GM12878 (cell line): ENCODE measurements at regions not wholly inside any gene's neighbourhood (a gene's known extent, or its start where the extent isn't known, plus 50 kb on each side); places are given as distances from the start of the nearest gene placed in this dataset.

ENCODE experiments used
- ATAC-seq: fragments of 200-7000 bp; cut with Tn5 transposase; 3 replicates; pipeline ENCODE4 v1.9.1; 2020; ENCODE audit warnings: mild to moderate bottlenecking, moderate library complexity
- BruUV-seq: library from RNA; stranded (reverse); fragments of 400-500 nt; replicated peaks from 2 replicates; lab custom pipeline; 2021; lab: Mats Ljungman, UMichigan
- CTCF ChIA-PET: fragments of 300-600 bp; sonication (Branson Sonifier 250); formaldehyde crosslinking; extraction: SDS; loops from one replicate; lab custom pipeline; 2021; ENCODE audit warnings: inconsistent platforms; lab: Yijun Ruan, JAX
- POLR2A ChIA-PET: fragments of 350-600 bp; formaldehyde crosslinking; extraction: SDS; loops from one replicate; lab custom pipeline; 2021; ENCODE audit warnings: inconsistent platforms; lab: Charles Lee
- RAD21 ChIA-PET: fragments of 300-600 bp; sonication (Branson Sonifier 250); formaldehyde crosslinking; loops from one replicate; lab custom pipeline; 2023; ENCODE audit warnings: antibody characterized with exemption; ENCODE audit not compliant: unreplicated experiment; lab: Charles Lee
- SMC1A ChIA-PET: fragments of 300-600 bp; sonication (Branson Sonifier 250); formaldehyde crosslinking; loops from one replicate; lab custom pipeline; 2023; ENCODE audit not compliant: unreplicated experiment, uncharacterized antibody; lab: Charles Lee
- DNase-seq: peaks from one replicate; pipeline ENCODE4 v3.0.0-alpha.2; 2011; ENCODE audit warnings: low read depth, low spot score
- FAIRE-seq: peaks from 3 replicates; lab custom pipeline; 2011; peaks lifted over from hg19 to GRCh38; lab: Jason Lieb, UNC
- H2AFZ ChIP-seq: 2 replicates; pipeline ENCODE4 v1.6.0; 2011; ENCODE audit warnings: low read depth, low read length, control low read depth; ENCODE audit not compliant: control insufficient read depth
- H3K27ac ChIP-seq: 2 replicates; pipeline ENCODE4 v1.5.1; 2011; ENCODE audit warnings: control low read depth; ENCODE audit not compliant: control insufficient read depth, insufficient read depth
- H3K27me3 ChIP-seq, 2 experiments: replicated peaks in 1 of 2; 2 replicates each; pipeline versions ENCODE4 v1.6.0 to v1.6.1; 2011; ENCODE audit warnings: low read length in 1 of 2; ENCODE audit not compliant: control insufficient read depth in 2 of 2, insufficient read depth in 2 of 2
- H3K36me3 ChIP-seq, 2 experiments: 2 replicates each; pipeline ENCODE4 v1.5.1; 2011; ENCODE audit warnings: low read length in 1 of 2; ENCODE audit not compliant: control insufficient read depth in 2 of 2, insufficient read depth in 2 of 2
- H3K4me1 ChIP-seq: 2 replicates; pipeline ENCODE4 v1.6.1; 2011; ENCODE audit warnings: mild to moderate bottlenecking, low read length, moderate library complexity, mixed read lengths; ENCODE audit not compliant: control insufficient read depth, insufficient read depth
- H3K4me2 ChIP-seq: 2 replicates; pipeline ENCODE4 v1.6.0; 2011; ENCODE audit warnings: control low read depth; ENCODE audit not compliant: control insufficient read depth, insufficient read depth
- H3K4me3 ChIP-seq: fragments of 200-600 bp; sonication (generic); 2 replicates; pipeline ENCODE4 v1.5.1; 2016
- H3K79me2 ChIP-seq: 2 replicates; pipeline ENCODE4 v1.6.0; 2011; ENCODE audit warnings: low read length; ENCODE audit not compliant: control insufficient read depth, insufficient read depth
- H3K9ac ChIP-seq: 2 replicates; pipeline ENCODE4 v1.8.0; 2011; ENCODE audit warnings: low read length, control low read depth, mixed read lengths; ENCODE audit not compliant: control insufficient read depth, insufficient read depth
- H3K9me3 ChIP-seq: replicated peaks from 3 replicates; pipeline ENCODE4 v1.5.1; 2011; ENCODE audit warnings: mild to moderate bottlenecking, low read length; ENCODE audit not compliant: control insufficient read depth, insufficient read depth
- H4K20me1 ChIP-seq: 2 replicates; pipeline ENCODE4 v1.6.0; 2011; ENCODE audit not compliant: control insufficient read depth, insufficient read depth
- ATF7 ChIP-seq: fragments of 450-650 bp; IDR thresholded peaks from 2 replicates; pipeline ENCODE4 v1.6.1; 2016; ENCODE audit warnings: low read depth, mild to moderate bottlenecking
- BCL11A ChIP-seq: IDR thresholded peaks from 2 replicates; pipeline ENCODE4 v1.6.1; 2011; ENCODE audit warnings: low read depth, low read length
- BHLHE40 ChIP-seq, 2 experiments: fragments of 450-650 bp in 1 of 2; IDR thresholded peaks; 2 replicates each; pipeline ENCODE4 v1.6.1; 2011 to 2017; ENCODE audit warnings: low read depth in 2 of 2, borderline replicate concordance in 1 of 2, improper control_type of control experiment in 1 of 2, low read length in 1 of 2, mild to moderate bottlenecking in 1 of 2
- BRCA1 ChIP-seq: IDR thresholded peaks from 2 replicates; pipeline ENCODE4 v1.6.1; 2011; ENCODE audit warnings: low read depth, low read length, improper control_type of control experiment
- CHD1 ChIP-seq: IDR thresholded peaks from 2 replicates; pipeline ENCODE4 v1.6.1; 2012; ENCODE audit warnings: low read depth, low read length, improper control_type of control experiment
- ESRRA ChIP-seq: IDR thresholded peaks from 2 replicates; pipeline ENCODE4 v1.6.1; 2012; ENCODE audit warnings: mild to moderate bottlenecking, low read length, improper control_type of control experiment
- MYB ChIP-seq: fragments of 150-350 bp; IDR thresholded peaks from 2 replicates; pipeline ENCODE4 v1.6.1; 2014; ENCODE audit warnings: mild to moderate bottlenecking, low read depth, low read length, borderline replicate concordance
- MYC ChIP-seq: IDR thresholded peaks from 2 replicates; pipeline ENCODE4 v1.6.1; 2011; ENCODE audit warnings: mild to moderate bottlenecking, low read length, moderate library complexity, inconsistent platforms; ENCODE audit not compliant: insufficient read depth, insufficient replicate concordance, insufficient read length, severe bottlenecking
- NBN ChIP-seq: fragments of 450-650 bp; IDR thresholded peaks from 2 replicates; pipeline ENCODE4 v1.6.1; 2016
- NFYA ChIP-seq: IDR thresholded peaks from 2 replicates; pipeline ENCODE4 v1.6.1; 2011; ENCODE audit warnings: low read depth, mild to moderate bottlenecking, low read length, improper control_type of control experiment, borderline replicate concordance
- PAX8 ChIP-seq: fragments of 450-650 bp; IDR thresholded peaks from 2 replicates; pipeline ENCODE4 v1.6.1; 2017; ENCODE audit warnings: mild to moderate bottlenecking, moderate library complexity
- POLR2AphosphoS5 ChIP-seq: IDR thresholded peaks from 2 replicates; pipeline ENCODE4 v1.6.1; 2011; ENCODE audit warnings: mild to moderate bottlenecking, low read length, inconsistent platforms
- SREBF1 ChIP-seq: IDR thresholded peaks from 2 replicates; pipeline ENCODE4 v1.6.1; 2012; ENCODE audit warnings: mild to moderate bottlenecking, low read length
- SUPT20H ChIP-seq: IDR thresholded peaks from 2 replicates; pipeline ENCODE4 v1.6.1; 2011; ENCODE audit warnings: low read depth, mild to moderate bottlenecking, low read length, moderate library complexity, borderline replicate concordance; ENCODE audit not compliant: control insufficient read depth
- USF1 ChIP-seq: IDR thresholded peaks from 2 replicates; pipeline ENCODE4 v1.6.1; 2011; ENCODE audit warnings: borderline replicate concordance, low read depth, mild to moderate bottlenecking, moderate library complexity, mixed read lengths, low read length; ENCODE audit not compliant: insufficient read depth; ENCODE audit errors: extremely low read length
- WRNIP1 ChIP-seq: IDR thresholded peaks from 2 replicates; pipeline ENCODE4 v1.6.1; 2011; ENCODE audit warnings: low read depth, low read length, improper control_type of control experiment, borderline replicate concordance
- ZNF384 ChIP-seq: IDR thresholded peaks from 2 replicates; pipeline ENCODE4 v1.6.1; 2012; ENCODE audit warnings: low read depth, mild to moderate bottlenecking, low read length, improper control_type of control experiment, borderline replicate concordance
- ZNF622 ChIP-seq: fragments of 450-650 bp; IDR thresholded peaks from 2 replicates; pipeline ENCODE4 v1.6.1; 2017; ENCODE audit warnings: mild to moderate bottlenecking, inconsistent platforms
- ZSCAN29 ChIP-seq: fragments of 450-650 bp; IDR thresholded peaks from 2 replicates; pipeline ENCODE4 v1.6.1; 2017; ENCODE audit warnings: mild to moderate bottlenecking, moderate library complexity
- ZZZ3 ChIP-seq: IDR thresholded peaks from 2 replicates; pipeline ENCODE4 v1.6.1; 2011; ENCODE audit warnings: low read depth; ENCODE audit not compliant: control insufficient read depth, insufficient read length
- WGBS: methylation state at CpG from one replicate; pipeline ENCODE4 v1.1.6; 2016; ENCODE audit warnings: low lambda C conversion rate; ENCODE audit not compliant: insufficient replicate concordance, insufficient coverage; ENCODE audit errors: missing lambda C conversion rate; 5-methylcytosine and 5-hydroxymethylcytosine counted together
- in situ Hi-C: fragments of 300-500 bp; cut with MboI; formaldehyde crosslinking; loops from 9 replicates; pipeline ENCODE4 v1.14.3; 2018; ENCODE audit warnings: mixed read lengths
- intact Hi-C: fragments of 100-400 bp; cut with micrococcal nuclease; formaldehyde crosslinking; loops from one replicate; pipeline ENCODE4 v1.14.2; 2022; ENCODE audit not compliant: unreplicated experiment

- Histone ChIP-seq H3K4me3 (no peak overlapping the region), H3K79me2 (no peaks in the 10 kb centered on the region), H3K4me2 (no peak overlapping the region), H4K20me1 (no peaks in the 10 kb centered on the region), H3K27me3 (no peaks in the 10 kb centered on the region), H3K4me1 (no peaks in the 10 kb centered on the region), H3K36me3 (no peaks in the 10 kb centered on the region), H2AFZ (no peak overlapping the region), H3K27ac (no peak overlapping the region), H3K9me3 (no peaks in the 10 kb centered on the region)
- ChIA-PET POLR2A (no interaction called here), CTCF (no interaction called here)
- intact Hi-C loops = no loop called here
- 0% methylated on average over 1 of the region's 1 CpG for WGBS
- no TSS peak for BruUV-seq
- in situ Hi-C loops = no loop called here
- no peak for FAIRE-seq
- TF ChIP-seq ZZZ3 (no peak), MYC (no peak), ZSCAN29 (no peak), SUPT20H (no peak), BCL11A (no peak), POLR2AphosphoS5 (no peak), BRCA1 (no peak), USF1 (no peak), ATF7 (no peak), NBN (no peak), WRNIP1 (no peak), ZNF384 (no peak), ZNF622 (no peak), BHLHE40 (IDR thresholded peaks at IDR 0.05; ENCODE audit: borderline replicate concordance in 1 of 2, low read depth in 2 of 2, low read length in 1 of 2) (no peak), MYB (no peak), SREBF1 (no peak), PAX8 (no peak), NFYA (no peak), CHD1 (no peak), ESRRA (no peak)
- TF ChIP-seq, all 136 proteins: peak for 0
- SMC1A ChIA-PET = no interaction called here
- no peak overlapping the region for H3K9ac ChIP-seq
- RAD21 ChIA-PET = no interaction called here
- ATAC-seq = no peak
- no peak for DNase-seq
Observed at GRCh38 chr3:135667061-135667460, 298.5 kb upstream of the PPP2R3A start.
